NCI-H226 (cell line): ENCODE measurements at regions not wholly inside any gene's neighbourhood (a gene's known extent, or its start where the extent isn't known, plus 50 kb on each side); places are given as distances from the start of the nearest gene placed in this dataset.

Experiments used
- DNase-seq: peaks from one replicate; pipeline ENCODE4 v3.0.0-alpha.2; 2015

GRCh38 chr6:27053738-27054137 is 193.8 kb upstream of the PRSS16 start:
- DNase-seq, result no peak

GRCh38 chr6:27056615-27057014 is 190.9 kb upstream of the PRSS16 start:
- no peak for DNase-seq

GRCh38 chr6:27059621-27060425 is 187.7 kb upstream of the PRSS16 start:
- no peak for DNase-seq

GRCh38 chr6:27061235-27061993 is 186.1 kb upstream of the PRSS16 start:
- no peak for DNase-seq

GRCh38 chr6:27062755-27063154 is 184.7 kb upstream of the PRSS16 start:
- DNase-seq, result no peak

GRCh38 chr6:27065183-27065582 is 182.3 kb upstream of the PRSS16 start:
- DNase-seq, result no peak

GRCh38 chr6:27066381-27066780 is 181.1 kb upstream of the PRSS16 start:
- DNase-seq, result no peak

GRCh38 chr6:27066802-27067201 is 180.7 kb upstream of the PRSS16 start:
- no peak for DNase-seq

- no peak for DNase-seq
Observed at GRCh38 chr6:27073441-27073840, 174.1 kb upstream of the PRSS16 start.

GRCh38 chr6:27076116-27076515 is 171.4 kb upstream of the PRSS16 start:
- DNase-seq, result no peak

GRCh38 chr6:27078734-27079357 is 168.7 kb upstream of the PRSS16 start:
- DNase-seq, result peak; percentile 44

GRCh38 chr6:27081188-27081587 is 166.3 kb upstream of the PRSS16 start:
- DNase-seq, result no peak

- DNase-seq, result no peak
Observed at GRCh38 chr6:27081931-27082330, 165.6 kb upstream of the PRSS16 start.

- no peak for DNase-seq
Observed at GRCh38 chr6:27088068-27088467, 159.4 kb upstream of the PRSS16 start.

GRCh38 chr6:27091661-27092315 is 155.7 kb upstream of the PRSS16 start:
- DNase-seq, result peak; percentile 92

- no peak for DNase-seq
Observed at GRCh38 chr6:27092316-27092692, 155.2 kb upstream of the PRSS16 start.

- DNase-seq, result no peak
Observed at GRCh38 chr6:27095914-27096313, 151.6 kb upstream of the PRSS16 start.

GRCh38 chr6:27096834-27097511 is 150.5 kb upstream of the PRSS16 start:
- no peak for DNase-seq

GRCh38 chr6:27098956-27099355 is 148.5 kb upstream of the PRSS16 start:
- DNase-seq, result no peak

GRCh38 chr6:27100921-27101320 is 146.6 kb upstream of the PRSS16 start:
- no peak for DNase-seq

GRCh38 chr6:27101824-27102223 is 145.7 kb upstream of the PRSS16 start:
- DNase-seq, result no peak

- DNase-seq, result no peak
Observed at GRCh38 chr6:27106382-27106781, 141.1 kb upstream of the PRSS16 start.

GRCh38 chr6:27111743-27112142 is 135.8 kb upstream of the PRSS16 start:
- DNase-seq, result no peak
